K562 (cell line): ENCODE measurements at regions not wholly inside any gene's neighbourhood (a gene's known extent, or its start where the extent isn't known, plus 50 kb on each side); places are given as distances from the start of the nearest gene placed in this dataset.

Experiments
- ATAC-seq: fragments of 200-7000 bp; cut with Tn5 transposase; 3 replicates; pipeline ENCODE4 v1.9.1; 2020; ENCODE audit warnings: moderate library complexity
- BruUV-seq: library from RNA; stranded (reverse); fragments of 400-500 nt; replicated peaks from 2 replicates; lab custom pipeline; 2021; lab: Mats Ljungman, UMichigan
- CTCF ChIA-PET: fragments of 300-600 bp; formaldehyde crosslinking; extraction: SDS; loops from one replicate; lab custom pipeline; 2021; ENCODE audit warnings: low intra/inter-chr PET ratio; lab: Yijun Ruan, JAX
- POLR2A ChIA-PET: fragments of 300-600, 350-650 bp; sonication (Branson Sonifier 250); formaldehyde crosslinking; extraction: SDS; loops from one replicate; lab custom pipeline; 2021; ENCODE audit warnings: antibody characterized with exemption, inconsistent platforms; lab: Yijun Ruan, JAX
- DNase-seq, 4 experiments: peaks; one replicate each; pipeline versions ENCODE4 v3.0.0 to v3.0.0-alpha.2; 2011 to 2018; ENCODE audit warnings: low spot score in 3 of 4, mixed read lengths in 3 of 4; ENCODE audit errors: extremely low read depth in 1 of 4
- FAIRE-seq: peaks from 2 replicates; lab custom pipeline; 2011; peaks lifted over from hg19 to GRCh38; lab: Jason Lieb, UNC
- H2AFZ ChIP-seq: 2 replicates; pipeline ENCODE4 v1.6.0; 2011; ENCODE audit warnings: low read depth, low read length, control low read depth, inconsistent platforms
- H3K27ac ChIP-seq: fragments of 200-600 bp; 3 replicates; pipeline ENCODE4 v1.8.0; 2011; ENCODE audit warnings: low read depth, mild to moderate bottlenecking, control low read depth, inconsistent platforms, low read length, moderate library complexity, mixed read lengths; ENCODE audit errors: extremely low read depth
- H3K27me3 ChIP-seq, 2 experiments: fragments of 300-600 bp in 1 of 2; 2 replicates in 1 of 2; 3 replicates in 1 of 2; pipeline versions ENCODE4 v1.6.0 to v1.8.0; 2011; ENCODE audit warnings: inconsistent platforms in 2 of 2, low read length in 2 of 2, mild to moderate bottlenecking in 1 of 2, mixed read lengths in 1 of 2, moderate library complexity in 1 of 2; ENCODE audit not compliant: control insufficient read depth in 2 of 2, insufficient read depth in 2 of 2
- H3K36me3 ChIP-seq: fragments of 300-600 bp; 3 replicates; pipeline ENCODE4 v1.8.0; 2011; ENCODE audit warnings: mild to moderate bottlenecking, low read length, inconsistent platforms; ENCODE audit not compliant: control insufficient read depth, insufficient read depth
- H3K4me1 ChIP-seq, 2 experiments: fragments of 200-600 bp in 1 of 2; replicated peaks in 1 of 2; 2 replicates in 1 of 2; 3 replicates in 1 of 2; pipeline versions ENCODE4 v1.5.1 to v1.8.0; 2011; ENCODE audit warnings: inconsistent platforms in 2 of 2, low read length in 2 of 2, mild to moderate bottlenecking in 1 of 2, mixed read lengths in 1 of 2, moderate library complexity in 1 of 2; ENCODE audit not compliant: control insufficient read depth in 2 of 2, insufficient read depth in 2 of 2
- H3K4me2 ChIP-seq: 2 replicates; pipeline ENCODE4 v1.6.1; 2011; ENCODE audit warnings: low read length, control low read depth, inconsistent platforms, mixed read lengths; ENCODE audit not compliant: insufficient read depth
- H3K4me3 ChIP-seq: fragments of 200-600 bp; sonication (generic), shearing (Covaris generic); 2 replicates; pipeline ENCODE4 v1.5.1; 2016; ENCODE audit warnings: control low read depth, inconsistent platforms
- H3K79me2 ChIP-seq: fragments of 200-600 bp; 3 replicates; pipeline ENCODE4 v1.8.0; 2011; ENCODE audit warnings: low read length, inconsistent platforms; ENCODE audit not compliant: control insufficient read depth, insufficient read depth
- H3K9ac ChIP-seq, 2 experiments: 2 replicates each; pipeline versions ENCODE4 v1.6.0 to v1.6.1; 2011; ENCODE audit warnings: low read depth in 2 of 2, low read length in 2 of 2, control low read depth in 1 of 2, inconsistent platforms in 1 of 2, mild to moderate bottlenecking in 1 of 2, mixed read lengths in 1 of 2; ENCODE audit not compliant: insufficient read depth in 1 of 2
- H3K9me1 ChIP-seq: one replicate; pipeline ENCODE4 v1.6.0; 2011; ENCODE audit warnings: inconsistent platforms, mild to moderate bottlenecking, low read length, moderate library complexity; ENCODE audit not compliant: control insufficient read depth, insufficient read depth
- H3K9me3 ChIP-seq: replicated peaks from 2 replicates; pipeline ENCODE4 v1.5.1; 2011; ENCODE audit warnings: low read depth, low read length, inconsistent platforms; ENCODE audit not compliant: control insufficient read depth, insufficient read depth
- H4K20me1 ChIP-seq: replicated peaks from 2 replicates; pipeline ENCODE4 v1.6.1; 2011; ENCODE audit warnings: low read length, inconsistent platforms, mixed read lengths; ENCODE audit not compliant: control insufficient read depth, insufficient read depth
- FOXM1 ChIP-seq, 2 experiments: fragments of 450-650 bp in 1 of 2; sonication (generic) in 1 of 2; formaldehyde crosslinking in 1 of 2; IDR thresholded peaks; 2 replicates each; pipeline versions ENCODE4 v1.6.1 to v1.9.0; 2017 to 2022; ENCODE audit warnings: low read depth in 2 of 2, mild to moderate bottlenecking in 2 of 2, missing genetic modification reagents in 1 of 2, moderate library complexity in 1 of 2
- ILF3 ChIP-seq: fragments of 450-650 bp; IDR thresholded peaks from 2 replicates; pipeline ENCODE4 v1.6.1; 2018; ENCODE audit warnings: antibody characterized with exemption, mild to moderate bottlenecking, moderate library complexity, borderline replicate concordance
- MTA3 ChIP-seq: fragments of 450-650 bp; formaldehyde crosslinking; IDR thresholded peaks from 2 replicates; pipeline ENCODE4 v1.6.1; 2017; ENCODE audit warnings: mild to moderate bottlenecking, borderline replicate concordance
- NBN ChIP-seq: fragments of 450-650 bp; IDR thresholded peaks from 2 replicates; pipeline ENCODE4 v1.6.1; 2016; ENCODE audit warnings: low read depth, mild to moderate bottlenecking
- NFIX ChIP-seq: fragments of 250-450 bp; sonication (Bioruptor Pico); IDR thresholded peaks from 2 replicates; pipeline ENCODE4 v1.4.0; 2020; ENCODE audit warnings: low read depth, mild to moderate bottlenecking, moderate library complexity
- SMC3 ChIP-seq: conservative IDR thresholded peaks from 2 replicates; pipeline ENCODE4 v1.6.1; 2011; ENCODE audit warnings: low read depth, low read length, improper control_type of control experiment; ENCODE audit not compliant: insufficient read depth
- U2AF2 ChIP-seq: fragments of 200-400 bp; formaldehyde crosslinking; optimal IDR thresholded peaks from 2 replicates; pipeline ENCODE3; 2017; ENCODE audit warnings: low read depth, mild to moderate bottlenecking, low read length
- ZNF274 ChIP-seq: IDR thresholded peaks from 2 replicates; pipeline ENCODE4 v1.6.1; 2011; ENCODE audit warnings: low read depth, mild to moderate bottlenecking, low read length, moderate library complexity, borderline replicate concordance
- ZNF384 ChIP-seq: IDR thresholded peaks from 2 replicates; pipeline ENCODE4 v1.6.1; 2012; ENCODE audit warnings: low read depth, low read length, improper control_type of control experiment
- ZNF561 ChIP-seq: fragments of 450-650 bp; formaldehyde crosslinking; conservative IDR thresholded peaks from 2 replicates; pipeline ENCODE4 v1.4.0; 2020; ENCODE audit warnings: mild to moderate bottlenecking, moderate library complexity
- ZNF584 ChIP-seq: fragments of 200-800 bp; sonication (Bioruptor generic); IDR thresholded peaks from 2 replicates; pipeline ENCODE4 v1.6.1; 2016; ENCODE audit warnings: low read depth, mild to moderate bottlenecking, missing genetic modification characterization, missing compliant biosample characterization
- WGBS: fragments of 100-300 bp; shearing (Covaris generic); methylation state at CpG from one replicate; pipeline ENCODE4 v1.1.6; 2016; ENCODE audit warnings: low coverage, mixed read lengths; ENCODE audit not compliant: insufficient coverage; ENCODE audit errors: missing lambda C conversion rate; 5-methylcytosine and 5-hydroxymethylcytosine counted together
- in situ Hi-C: fragments of 300-500 bp; cut with MboI; formaldehyde crosslinking; loops from 4 replicates; pipeline ENCODE4 v1.15.0; 2018; ENCODE audit warnings: inconsistent platforms, mixed read lengths
- intact Hi-C: fragments of 100-400 bp; cut with micrococcal nuclease; formaldehyde crosslinking; loops from 2 replicates; pipeline ENCODE4 v1.14.2; 2022

DNA sequence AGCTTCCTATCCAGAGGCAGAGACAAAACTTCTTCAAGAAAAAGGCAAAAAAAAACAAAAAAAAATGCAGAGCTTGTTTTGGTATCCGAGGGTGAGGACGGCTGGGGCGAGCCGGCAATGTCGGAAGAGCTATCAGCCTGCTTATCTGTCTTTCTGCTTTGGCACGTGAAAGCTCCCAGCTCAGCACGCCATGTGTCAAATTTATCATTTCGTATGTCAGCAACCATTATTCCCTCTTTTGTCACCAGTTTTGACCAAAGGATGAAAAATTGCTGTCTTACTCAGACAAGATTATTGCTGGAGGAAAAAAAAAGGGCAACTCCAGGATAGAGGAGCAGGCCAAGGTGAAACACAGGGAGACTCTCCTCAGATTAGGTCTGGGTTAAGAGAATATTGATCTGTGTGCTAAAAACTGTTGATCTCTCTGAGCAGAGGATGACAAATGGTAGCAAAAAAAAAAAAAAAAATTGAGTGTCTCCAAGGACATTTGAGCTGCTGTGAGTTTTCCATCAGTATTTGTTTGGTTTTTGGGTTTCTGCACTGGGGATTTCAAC is 532.0 kb upstream of the POU3F3 start:
- Histone ChIP-seq H3K4me2 (no peak overlapping the region), H3K9me3 (no peaks in the 10 kb centered on the region), H3K9me1 (no peaks in the 10 kb centered on the region), H3K27me3 (no peaks in the 10 kb centered on the region), H4K20me1 (no peaks in the 10 kb centered on the region), H3K79me2 (no peaks in the 10 kb centered on the region), H3K4me1 (no peaks in the 10 kb centered on the region), H3K9ac (no peak overlapping the region), H3K4me3 (no peak overlapping the region), H2AFZ (no peak overlapping the region), H3K36me3 (no peaks in the 10 kb centered on the region), H3K27ac (no peak overlapping the region)
- 0% methylated on average over 8 of the region's 8 CpGs for WGBS
- ATAC-seq: no peak
- FAIRE-seq: no peak
- TF ChIP-seq SMC3: no peak
- TF ChIP-seq U2AF2: no peak
- no peak for TF ChIP-seq ZNF384
- TF ChIP-seq NFIX (CRISPR knock-in tag): no peak
- TF ChIP-seq MTA3: no peak
- no peak for TF ChIP-seq ZNF561
- TF ChIP-seq NBN: no peak
- TF ChIP-seq ZNF584: no peak
- no peak for TF ChIP-seq FOXM1 (IDR thresholded peaks at IDR 0.05; ENCODE audit: low read depth)
- TF ChIP-seq FOXM1 (CRISPR knock-in tag; IDR thresholded peaks at IDR 0.05; ENCODE audit: low read depth): no peak
- no peak for TF ChIP-seq ZNF274
- TF ChIP-seq ILF3: no peak
- ChIA-PET POLR2A (no interaction called here), CTCF (no interaction called here)
- in situ Hi-C loops: no loop called here
- BruUV-seq: no TSS peak
- DNase-seq: no peak
- intact Hi-C loops: no loop called here
